ENCODE measurements at regions not wholly inside any gene's neighbourhood (a gene's known extent, or its start where the extent isn't known, plus 50 kb on each side); places are given as distances from the start of the nearest gene placed in this dataset.

GRCh38 chr16:55388131-55388862 lies 64.3 kb downstream of the IRX6 start:
- no peak for TF ChIP-seq POLR2A (IDR thresholded peaks at IDR 0.05)
- TF ChIP-seq CTCF (IDR thresholded peaks at IDR 0.05 in 4 of 5, conservative IDR thresholded peaks at IDR 0.05 in 1 of 5), result no peak

Data from gastrocnemius medialis (tissue), 4 donors.